ENCODE measurements at regions not wholly inside any gene's neighbourhood (a gene's known extent, or its start where the extent isn't known, plus 50 kb on each side); places are given as distances from the start of the nearest gene placed in this dataset.

DNA sequence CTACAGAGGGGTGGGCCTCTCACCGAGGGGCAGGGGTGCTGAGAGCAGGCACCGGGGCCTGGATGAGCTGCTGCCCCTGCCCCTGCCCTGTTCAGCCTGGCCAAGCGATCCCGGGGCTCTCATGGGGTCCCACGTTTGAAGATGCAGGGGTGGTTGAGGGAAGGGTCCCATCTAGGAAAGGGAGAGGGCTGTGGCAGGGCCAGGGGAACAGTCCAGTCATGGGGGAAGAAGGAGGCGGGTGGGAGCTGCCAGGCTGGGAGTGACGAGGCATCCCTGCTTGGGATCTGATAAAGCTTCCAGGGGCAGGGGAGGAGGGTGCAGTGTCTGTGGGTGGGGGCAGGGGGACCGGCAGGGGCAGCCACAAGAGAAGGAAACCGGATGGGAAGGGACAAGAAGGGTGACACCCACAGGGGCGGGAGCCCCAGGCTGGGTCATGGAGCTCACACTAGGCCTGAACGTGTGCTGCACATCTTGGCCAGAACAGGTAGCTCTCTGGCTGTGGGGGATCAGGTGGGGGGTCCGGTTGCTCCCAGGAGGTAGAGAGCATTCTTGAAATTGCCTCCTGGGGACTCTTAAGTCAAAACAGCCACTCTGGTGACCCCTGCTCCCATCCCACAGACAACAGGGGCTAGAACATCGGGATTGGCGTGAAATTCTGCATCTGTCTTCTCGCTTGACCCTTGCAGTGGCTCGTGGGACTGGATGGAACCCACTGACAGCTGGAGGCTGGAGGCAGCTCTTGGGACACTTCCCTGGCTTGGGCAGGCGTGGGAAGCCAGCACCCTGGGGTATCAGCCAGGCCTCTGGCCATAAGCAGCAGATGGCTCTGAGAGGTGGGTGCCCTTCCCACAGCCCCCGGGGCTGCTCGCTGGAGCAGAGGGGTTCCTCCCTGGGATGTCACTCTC, 58.0 kb upstream of the GATA5 start:
- no peaks in the 10 kb centered on the region for H3K27me3 ChIP-seq (ENCODE audit: control insufficient read depth, low read length)
- no peaks in the 10 kb centered on the region for H3K79me2 ChIP-seq (ENCODE audit: control insufficient read depth, low read length)
- H3F3A ChIP-seq (ENCODE audit: control insufficient read depth, insufficient read depth): no peaks in the 10 kb centered on the region
- H3K36me3 ChIP-seq (ENCODE audit: control insufficient read depth, low read length): no peaks in the 10 kb centered on the region
- no peaks in the 10 kb centered on the region for H4K20me1 ChIP-seq (ENCODE audit: control insufficient read depth, insufficient read depth, low read depth, low read length)
- H3K9me3 ChIP-seq (ENCODE audit: control insufficient read depth, insufficient read depth, low read length): no peaks in the 10 kb centered on the region
- no peaks in the 10 kb centered on the region for H3K9me2 ChIP-seq (replicated peaks; ENCODE audit: control insufficient read depth, low read length)
- TF ChIP-seq, protein P1, sequence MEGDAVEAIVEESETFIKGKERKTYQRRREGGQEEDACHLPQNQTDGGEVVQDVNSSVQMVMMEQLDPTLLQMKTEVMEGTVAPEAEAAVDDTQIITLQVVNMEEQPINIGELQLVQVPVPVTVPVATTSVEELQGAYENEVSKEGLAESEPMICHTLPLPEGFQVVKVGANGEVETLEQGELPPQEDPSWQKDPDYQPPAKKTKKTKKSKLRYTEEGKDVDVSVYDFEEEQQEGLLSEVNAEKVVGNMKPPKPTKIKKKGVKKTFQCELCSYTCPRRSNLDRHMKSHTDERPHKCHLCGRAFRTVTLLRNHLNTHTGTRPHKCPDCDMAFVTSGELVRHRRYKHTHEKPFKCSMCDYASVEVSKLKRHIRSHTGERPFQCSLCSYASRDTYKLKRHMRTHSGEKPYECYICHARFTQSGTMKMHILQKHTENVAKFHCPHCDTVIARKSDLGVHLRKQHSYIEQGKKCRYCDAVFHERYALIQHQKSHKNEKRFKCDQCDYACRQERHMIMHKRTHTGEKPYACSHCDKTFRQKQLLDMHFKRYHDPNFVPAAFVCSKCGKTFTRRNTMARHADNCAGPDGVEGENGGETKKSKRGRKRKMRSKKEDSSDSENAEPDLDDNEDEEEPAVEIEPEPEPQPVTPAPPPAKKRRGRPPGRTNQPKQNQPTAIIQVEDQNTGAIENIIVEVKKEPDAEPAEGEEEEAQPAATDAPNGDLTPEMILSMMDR (IDR thresholded peaks at IDR 0.05; ENCODE audit: low read depth, low read length, poor library complexity, severe bottlenecking): no peak
- no peak for TF ChIP-seq EZH2phosphoT487 (IDR thresholded peaks at IDR 0.05; ENCODE audit: borderline replicate concordance, low read length)
- no peaks in the 10 kb centered on the region for H3K4me1 ChIP-seq (ENCODE audit: control insufficient read depth, low read length)
- no peak overlapping the region for H3K4me3 ChIP-seq (ENCODE audit: low read length)
- no peak overlapping the region for H3K4me2 ChIP-seq (ENCODE audit: low read length)
- H3K27ac ChIP-seq (ENCODE audit: low read depth, low read length): no peak overlapping the region

DNA sequence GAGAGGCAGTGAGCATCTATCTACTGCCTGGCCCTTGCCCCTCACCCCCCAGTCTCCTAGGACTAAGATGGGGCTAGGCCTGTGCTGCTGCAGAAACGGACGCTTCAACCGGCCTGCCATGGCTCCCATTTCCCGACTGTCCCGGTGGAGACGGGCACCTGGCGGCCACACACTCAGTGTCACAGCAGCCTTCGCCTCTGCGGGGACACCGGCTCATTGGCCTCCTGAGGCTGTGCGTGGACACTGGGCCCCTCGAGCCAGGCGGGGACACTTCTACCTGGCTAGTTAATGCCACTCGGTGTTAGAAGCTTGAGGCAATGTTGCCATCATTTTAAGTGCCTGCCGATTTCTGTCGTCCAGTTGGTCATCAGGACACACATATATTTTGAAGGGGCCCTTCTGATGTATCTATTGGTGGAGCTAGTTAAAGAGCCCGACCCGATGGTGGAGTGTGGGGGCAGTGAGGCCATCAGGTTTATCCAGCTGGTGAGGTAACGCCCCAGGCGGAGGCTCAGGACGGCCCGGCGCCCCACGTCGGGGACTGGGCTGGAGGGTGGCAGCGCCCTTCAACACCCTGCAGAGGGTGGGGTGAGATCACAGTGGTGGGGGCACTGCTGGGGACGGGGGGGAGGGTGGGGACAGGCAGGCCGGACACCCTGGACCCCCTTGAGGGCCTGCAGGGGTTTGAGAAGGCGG, 58.9 kb upstream of the GATA5 start:
- Histone ChIP-seq H4K20me1 (ENCODE audit: control insufficient read depth, insufficient read depth, low read depth, low read length) (no peaks in the 10 kb centered on the region), H3K36me3 (ENCODE audit: control insufficient read depth, low read length) (no peaks in the 10 kb centered on the region), H3K4me2 (ENCODE audit: low read length) (no peak overlapping the region), H3K9me3 (ENCODE audit: control insufficient read depth, insufficient read depth, low read length) (no peaks in the 10 kb centered on the region), H3K79me2 (ENCODE audit: control insufficient read depth, low read length) (no peaks in the 10 kb centered on the region), H3K4me3 (ENCODE audit: low read length) (no peak overlapping the region), H3F3A (ENCODE audit: control insufficient read depth, insufficient read depth) (no peaks in the 10 kb centered on the region), H3K27me3 (ENCODE audit: control insufficient read depth, low read length) (no peaks in the 10 kb centered on the region), H3K27ac (ENCODE audit: low read depth, low read length) (no peak overlapping the region), H3K4me1 (ENCODE audit: control insufficient read depth, low read length) (no peaks in the 10 kb centered on the region), H3K9me2 (replicated peaks; ENCODE audit: control insufficient read depth, low read length) (no peaks in the 10 kb centered on the region)
- TF ChIP-seq EZH2phosphoT487 (IDR thresholded peaks at IDR 0.05; ENCODE audit: borderline replicate concordance, low read length): no peak
- TF ChIP-seq, protein P1 (IDR thresholded peaks at IDR 0.05; ENCODE audit: low read depth, low read length, poor library complexity, severe bottlenecking): no peak

DNA sequence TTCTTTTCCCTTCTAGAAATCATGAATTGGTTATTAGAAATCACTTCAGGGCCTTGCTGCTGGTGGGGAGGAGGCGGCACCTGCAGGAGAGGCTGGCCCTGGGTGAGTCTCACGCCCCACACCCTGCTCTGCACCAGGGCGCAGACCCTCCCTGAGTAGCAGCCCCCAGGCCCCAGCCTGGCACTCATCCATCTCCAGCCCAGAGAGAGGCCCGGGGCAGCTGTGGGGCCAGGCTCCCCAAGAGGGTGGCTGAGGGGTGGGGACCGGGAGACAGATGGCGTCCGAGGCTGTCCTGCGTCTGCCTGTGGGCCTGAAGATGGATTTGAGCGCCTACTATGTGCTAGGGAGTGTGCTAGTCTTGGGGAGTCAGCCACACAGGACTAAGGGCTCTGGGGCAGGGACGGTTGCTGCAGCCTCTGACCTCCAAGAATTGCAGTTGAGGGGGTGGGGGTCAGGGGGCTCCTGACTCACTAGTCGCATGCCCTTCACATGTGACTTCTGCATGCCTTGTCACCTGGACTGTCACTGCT, 59.6 kb upstream of the GATA5 start:
- no peak overlapping the region for H3K4me3 ChIP-seq (ENCODE audit: low read length)
- no peaks in the 10 kb centered on the region for H4K20me1 ChIP-seq (ENCODE audit: control insufficient read depth, insufficient read depth, low read depth, low read length)
- no peaks in the 10 kb centered on the region for H3K79me2 ChIP-seq (ENCODE audit: control insufficient read depth, low read length)
- no peaks in the 10 kb centered on the region for H3K9me3 ChIP-seq (ENCODE audit: control insufficient read depth, insufficient read depth, low read length)
- no peaks in the 10 kb centered on the region for H3F3A ChIP-seq (ENCODE audit: control insufficient read depth, insufficient read depth)
- H3K4me1 ChIP-seq (ENCODE audit: control insufficient read depth, low read length): no peaks in the 10 kb centered on the region
- H3K36me3 ChIP-seq (ENCODE audit: control insufficient read depth, low read length): no peaks in the 10 kb centered on the region
- no peak overlapping the region for H3K27ac ChIP-seq (ENCODE audit: low read depth, low read length)
- H3K4me2 ChIP-seq (ENCODE audit: low read length): no peak overlapping the region
- H3K9me2 ChIP-seq (replicated peaks; ENCODE audit: control insufficient read depth, low read length): no peaks in the 10 kb centered on the region
- H3K27me3 ChIP-seq (ENCODE audit: control insufficient read depth, low read length): no peaks in the 10 kb centered on the region
- TF ChIP-seq, protein P1 (IDR thresholded peaks at IDR 0.05; ENCODE audit: low read depth, low read length, poor library complexity, severe bottlenecking): no peak
- no peak for TF ChIP-seq EZH2phosphoT487 (IDR thresholded peaks at IDR 0.05; ENCODE audit: borderline replicate concordance, low read length)
